ENCODE measurements at regions not wholly inside any gene's neighbourhood (a gene's known extent, or its start where the extent isn't known, plus 50 kb on each side); places are given as distances from the start of the nearest gene placed in this dataset.

GRCh38 chr5:174223355-174223754 is 177.8 kb downstream of the NSG2 start:
- TF ChIP-seq CTCF (IDR thresholded peaks at IDR 0.05): no peak

GRCh38 chr5:174229068-174229467 is 183.6 kb downstream of the NSG2 start:
- TF ChIP-seq CTCF (IDR thresholded peaks at IDR 0.05): no peak

- TF ChIP-seq CTCF (IDR thresholded peaks at IDR 0.05): no peak
These were observed 184.2 kb downstream of the NSG2 start for GRCh38 chr5:174229514-174230370.

- TF ChIP-seq CTCF (IDR thresholded peaks at IDR 0.05): no peak
These were observed 186.5 kb downstream of the NSG2 start for GRCh38 chr5:174231956-174232487.

- TF ChIP-seq CTCF (IDR thresholded peaks at IDR 0.05): no peak
These were observed 188.9 kb downstream of the NSG2 start for GRCh38 chr5:174234388-174234787.

GRCh38 chr5:174235221-174236011 is 189.9 kb downstream of the NSG2 start:
- TF ChIP-seq CTCF (IDR thresholded peaks at IDR 0.05): no peak

GRCh38 chr5:174236070-174236469 is 190.6 kb downstream of the NSG2 start:
- no peak for TF ChIP-seq CTCF (IDR thresholded peaks at IDR 0.05)

Measured in LNCAP (cell line).